ENCODE measurements at regions not wholly inside any gene's neighbourhood (a gene's known extent, or its start where the extent isn't known, plus 50 kb on each side); places are given as distances from the start of the nearest gene placed in this dataset.

DNA sequence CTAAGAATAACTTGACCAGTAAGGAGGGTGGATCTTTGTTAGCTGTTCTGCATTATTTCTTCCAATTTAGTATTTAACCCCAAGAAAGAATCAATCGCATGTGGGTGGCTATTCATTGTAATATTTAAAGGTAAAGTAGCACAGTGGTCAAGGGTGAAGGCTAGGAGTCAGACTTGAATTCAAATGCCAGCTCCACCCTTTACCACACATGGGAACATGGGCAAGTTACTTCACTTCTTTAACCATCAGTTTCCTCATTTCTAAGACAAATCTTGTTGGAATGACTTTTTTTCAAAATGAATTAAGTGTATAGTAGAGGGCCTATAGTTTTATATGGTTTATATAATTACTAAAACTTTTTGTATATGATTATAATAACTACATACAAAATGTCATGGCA is 71.3 kb upstream of the S1PR1 start:
- no peaks in the 10 kb centered on the region for H3K9me3 ChIP-seq
- H3K27me3 ChIP-seq, result no peaks in the 10 kb centered on the region
- intact Hi-C loops (cut with DNase I), result no loop called here
- WGBS, 3 donors, result 78 to 89% (median 80%) methylated on average over 1 of the region's 1 CpG
- H3K4me1 ChIP-seq (ENCODE audit: insufficient read depth), result no peaks in the 10 kb centered on the region
- TF ChIP-seq, protein P1, sequence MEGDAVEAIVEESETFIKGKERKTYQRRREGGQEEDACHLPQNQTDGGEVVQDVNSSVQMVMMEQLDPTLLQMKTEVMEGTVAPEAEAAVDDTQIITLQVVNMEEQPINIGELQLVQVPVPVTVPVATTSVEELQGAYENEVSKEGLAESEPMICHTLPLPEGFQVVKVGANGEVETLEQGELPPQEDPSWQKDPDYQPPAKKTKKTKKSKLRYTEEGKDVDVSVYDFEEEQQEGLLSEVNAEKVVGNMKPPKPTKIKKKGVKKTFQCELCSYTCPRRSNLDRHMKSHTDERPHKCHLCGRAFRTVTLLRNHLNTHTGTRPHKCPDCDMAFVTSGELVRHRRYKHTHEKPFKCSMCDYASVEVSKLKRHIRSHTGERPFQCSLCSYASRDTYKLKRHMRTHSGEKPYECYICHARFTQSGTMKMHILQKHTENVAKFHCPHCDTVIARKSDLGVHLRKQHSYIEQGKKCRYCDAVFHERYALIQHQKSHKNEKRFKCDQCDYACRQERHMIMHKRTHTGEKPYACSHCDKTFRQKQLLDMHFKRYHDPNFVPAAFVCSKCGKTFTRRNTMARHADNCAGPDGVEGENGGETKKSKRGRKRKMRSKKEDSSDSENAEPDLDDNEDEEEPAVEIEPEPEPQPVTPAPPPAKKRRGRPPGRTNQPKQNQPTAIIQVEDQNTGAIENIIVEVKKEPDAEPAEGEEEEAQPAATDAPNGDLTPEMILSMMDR (IDR thresholded peaks at IDR 0.05), result no peak
- no peak overlapping the region for H3K4me3 ChIP-seq
- H3K36me3 ChIP-seq, result no peaks in the 10 kb centered on the region
- no peak overlapping the region for H3K27ac ChIP-seq
- DNase-seq, result no peak

DNA sequence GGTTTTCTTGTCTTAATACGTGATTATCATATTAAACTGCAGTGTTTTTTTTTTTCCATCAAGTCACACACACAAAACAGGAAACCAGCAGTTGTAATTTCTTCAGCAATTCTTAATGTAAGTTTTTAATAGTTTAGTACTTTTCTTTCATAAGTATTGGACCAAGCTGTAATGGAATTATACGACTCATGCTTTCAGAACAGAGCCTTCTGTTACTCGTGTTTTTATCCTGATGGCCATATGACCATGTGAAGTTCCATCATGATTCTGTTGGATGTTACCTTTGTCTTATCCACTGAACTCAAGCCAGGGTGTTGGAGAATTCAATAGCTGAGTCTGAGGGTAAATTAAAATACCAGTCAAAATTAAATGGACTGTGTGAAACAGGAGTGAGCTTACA is 72.0 kb upstream of the S1PR1 start:
- intact Hi-C loops (cut with DNase I), result no loop called here
- no peak for TF ChIP-seq POLR2A (IDR thresholded peaks at IDR 0.05)
- no peak for TF ChIP-seq EP300 (IDR thresholded peaks at IDR 0.05)
- TF ChIP-seq, protein P1 (IDR thresholded peaks at IDR 0.05), result no peak
- no peaks in the 10 kb centered on the region for H3K27me3 ChIP-seq
- DNase-seq, result no peak
- no peak overlapping the region for H3K27ac ChIP-seq
- no peaks in the 10 kb centered on the region for H3K9me3 ChIP-seq
- H3K4me3 ChIP-seq, result no peak overlapping the region
- H3K4me1 ChIP-seq (ENCODE audit: insufficient read depth), result no peaks in the 10 kb centered on the region
- whole genome bisulfite sequencing, 3 donors, result 83 to 87% (median 87%) methylated on average over 3 of the region's 3 CpGs
- H3K36me3 ChIP-seq, result no peaks in the 10 kb centered on the region

DNA sequence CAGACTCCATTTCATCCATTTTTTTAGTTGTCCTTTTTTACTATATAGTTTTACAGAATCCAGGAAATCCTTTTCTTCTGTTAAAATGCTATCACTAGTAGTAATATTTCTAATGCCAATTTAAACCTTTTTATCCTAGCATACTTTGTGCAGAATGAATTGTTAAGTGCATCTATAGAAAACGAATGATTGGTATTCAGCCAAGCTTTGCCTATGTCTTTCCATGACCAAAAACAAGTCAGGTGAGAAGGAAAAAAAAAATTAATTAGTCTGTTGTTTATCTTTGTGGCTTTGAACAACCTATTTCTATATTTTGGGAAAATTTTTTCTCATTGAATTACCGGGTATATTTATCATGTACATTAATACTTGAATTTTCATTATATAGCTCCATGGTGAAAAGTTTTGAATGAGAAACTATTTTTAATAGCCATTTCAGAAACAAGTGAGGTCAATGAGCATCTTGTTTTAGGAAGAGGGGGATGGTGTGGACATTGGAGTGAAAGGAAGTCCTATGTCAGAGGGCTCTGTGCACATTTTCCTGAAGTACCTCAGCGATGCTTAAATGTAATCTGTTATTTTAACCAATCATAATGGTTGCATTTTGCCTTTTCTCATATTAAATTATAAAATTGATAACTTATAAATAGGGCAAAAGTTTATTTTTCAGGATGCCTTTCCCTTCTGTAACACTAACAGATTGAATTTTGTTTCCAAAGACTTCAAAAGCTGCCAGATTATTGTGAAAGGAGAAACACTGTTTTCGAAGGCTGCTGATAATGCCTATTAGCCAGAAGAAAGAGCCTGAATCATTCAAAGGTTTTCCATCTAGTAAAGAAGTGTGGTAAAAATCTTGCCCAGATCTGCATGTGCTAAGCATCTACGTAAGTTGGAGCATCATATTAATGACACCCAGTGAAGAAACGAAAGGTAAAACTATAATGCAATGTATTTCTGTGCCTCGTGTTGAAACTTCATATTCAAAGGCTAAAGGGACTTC is 73.8 kb upstream of the S1PR1 start:
- Histone ChIP-seq H3K27me3 (no peaks in the 10 kb centered on the region), H3K9me3 (no peaks in the 10 kb centered on the region), H3K4me1 (ENCODE audit: insufficient read depth) (no peaks in the 10 kb centered on the region), H3K27ac (no peak overlapping the region), H3K4me3 (no peak overlapping the region), H3K36me3 (no peaks in the 10 kb centered on the region)
- intact Hi-C loops (cut with DNase I), result no loop called here
- no peak for TF ChIP-seq EP300 (IDR thresholded peaks at IDR 0.05)
- TF ChIP-seq POLR2A (IDR thresholded peaks at IDR 0.05), result no peak
- TF ChIP-seq, protein P1 (IDR thresholded peaks at IDR 0.05), result no peak
- 72 to 80% (median 75%) methylated on average over 7 of the region's 7 CpGs for WGBS, 3 donors
- DNase-seq, result no peak

DNA sequence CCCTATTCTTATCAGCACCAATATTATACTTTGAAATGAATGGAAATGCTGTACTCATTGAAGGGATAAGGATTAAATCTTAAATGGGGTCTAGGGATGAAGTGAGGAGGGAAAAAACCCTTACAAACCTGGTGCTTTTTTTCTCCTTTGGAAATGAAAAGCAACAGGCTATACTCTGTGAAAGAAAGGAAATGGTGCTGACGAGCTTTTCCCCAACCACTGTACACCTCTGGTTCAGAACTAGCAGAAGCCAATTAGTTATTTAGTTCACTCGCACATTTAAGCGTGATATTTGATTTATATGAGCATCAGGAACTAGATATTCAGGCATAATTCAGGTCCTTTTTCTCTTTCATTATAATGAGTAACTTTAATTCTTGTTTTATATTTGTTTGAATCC is 74.5 kb upstream of the S1PR1 start:
- Histone ChIP-seq H3K9me3 (no peaks in the 10 kb centered on the region), H3K27ac (no peak overlapping the region), H3K4me3 (no peak overlapping the region), H3K4me1 (ENCODE audit: insufficient read depth) (no peaks in the 10 kb centered on the region), H3K36me3 (no peaks in the 10 kb centered on the region), H3K27me3 (no peaks in the 10 kb centered on the region)
- intact Hi-C loops (cut with DNase I), result no loop called here
- TF ChIP-seq POLR2A (IDR thresholded peaks at IDR 0.05) (no peak), EP300 (IDR thresholded peaks at IDR 0.05) (no peak)
- TF ChIP-seq, protein P1 (IDR thresholded peaks at IDR 0.05), result no peak
- no peak for DNase-seq
- 80 to 89% (median 87%) methylated on average over 3 of the region's 3 CpGs for WGBS, 3 donors

Measured in ovary (tissue), 7 donors.